MCF 10A (cell line): ENCODE measurements at regions not wholly inside any gene's neighbourhood (a gene's known extent, or its start where the extent isn't known, plus 50 kb on each side); places are given as distances from the start of the nearest gene placed in this dataset.

ENCODE experiments used
- BruUV-seq: library from RNA; stranded (reverse); fragments of 400-500 nt; replicated peaks from 2 replicates; lab custom pipeline; 2021; lab: Mats Ljungman, UMichigan
- CTCF ChIA-PET: fragments of 300-600 bp; sonication (Branson Sonifier 250); formaldehyde crosslinking; extraction: SDS; loops from one replicate; lab custom pipeline; 2021; ENCODE audit warnings: antibody characterized with exemption, inconsistent platforms; lab: Yijun Ruan, JAX
- POLR2A ChIA-PET: fragments of 300-600, 350-650 bp; sonication (Branson Sonifier 250); formaldehyde crosslinking; extraction: SDS; loops from one replicate; lab custom pipeline; 2020; ENCODE audit warnings: antibody characterized with exemption, inconsistent platforms; lab: Yijun Ruan, JAX
- DNase-seq: peaks from one replicate; pipeline ENCODE4 v3.0.0-alpha.2; 2018; ENCODE audit not compliant: unreplicated experiment
- H3K27ac Mint-ChIP-seq: one replicate; pipeline ENCODE4 v1.8.0; 2022; ENCODE audit warnings: mild to moderate bottlenecking, low read depth, mixed read lengths; ENCODE audit not compliant: unreplicated experiment
- H3K27me3 Mint-ChIP-seq: one replicate; pipeline ENCODE4 v1.8.0; 2022; ENCODE audit warnings: mixed read lengths; ENCODE audit not compliant: insufficient read depth, unreplicated experiment
- H3K36me3 Mint-ChIP-seq: one replicate; pipeline ENCODE4 v1.8.0; 2022; ENCODE audit warnings: mild to moderate bottlenecking, moderate library complexity, mixed read lengths; ENCODE audit not compliant: insufficient read depth, unreplicated experiment
- H3K4me1 Mint-ChIP-seq: one replicate; pipeline ENCODE4 v1.8.0; 2022; ENCODE audit warnings: mixed read lengths; ENCODE audit not compliant: insufficient read depth, unreplicated experiment
- H3K4me3 Mint-ChIP-seq: one replicate; pipeline ENCODE4 v1.8.0; 2022; ENCODE audit warnings: mild to moderate bottlenecking, moderate library complexity, mixed read lengths; ENCODE audit not compliant: unreplicated experiment
- H3K9me3 Mint-ChIP-seq: one replicate; pipeline ENCODE4 v1.8.0; 2022; ENCODE audit warnings: mixed read lengths; ENCODE audit not compliant: unreplicated experiment
- CTCF ChIP-seq: fragments of 200-600 bp; IDR thresholded peaks from one replicate; pipeline ENCODE4 v1.8.0; 2022; ENCODE audit warnings: antibody characterized with exemption, mild to moderate bottlenecking; ENCODE audit not compliant: unreplicated experiment
- intact Hi-C: fragments of 100-400 bp; cut with micrococcal nuclease; formaldehyde crosslinking; loops from 2 replicates; pipeline ENCODE4 v1.14.1; 2022

- CTCF ChIA-PET: interaction anchor here (0.7 kb wide), 1 partner anchor 228 kb away, joined by 3 read pairs; no protein-coding TSS in a partner anchor
- no peak for DNase-seq
- Mint-ChIP-seq H3K4me1 (no peaks in the 10 kb centered on the region), H3K27ac (no peak overlapping the region), H3K9me3 (no peaks in the 10 kb centered on the region), H3K4me3 (no peak overlapping the region), H3K36me3 (no peaks in the 10 kb centered on the region), H3K27me3 (no peaks in the 10 kb centered on the region)
- BruUV-seq: no TSS peak
- TF ChIP-seq CTCF: no peak
- POLR2A ChIA-PET: no interaction called here
- intact Hi-C loops: no loop called here
These were observed 113.2 kb downstream of the SOX2 start for GRCh38 chr3:181824961-181825360.

- Mint-ChIP-seq H3K4me1 (no peaks in the 10 kb centered on the region), H3K27ac (no peak overlapping the region), H3K4me3 (no peak overlapping the region), H3K36me3 (no peaks in the 10 kb centered on the region), H3K9me3 (no peaks in the 10 kb centered on the region), H3K27me3 (no peaks in the 10 kb centered on the region)
- ChIA-PET POLR2A (interaction anchor here (1.1 kb wide), 1 partner anchor 18 kb away, joined by 3 read pairs; no protein-coding TSS in a partner anchor), CTCF (interaction anchor here (0.7 kb wide), 1 partner anchor 223 kb away, joined by 3 read pairs; no protein-coding TSS in a partner anchor)
- no TSS peak for BruUV-seq
- no peak for DNase-seq
- intact Hi-C loops: no loop called here
- no peak for TF ChIP-seq CTCF
These were observed 127.6 kb downstream of the SOX2 start for GRCh38 chr3:181839039-181839915.

GRCh38 chr3:181839916-181840297 is 128.2 kb downstream of the SOX2 start:
- CTCF ChIA-PET: no interaction called here
- H3K9me3 Mint-ChIP-seq: no peaks in the 10 kb centered on the region
- H3K27ac Mint-ChIP-seq: no peak overlapping the region
- no peaks in the 10 kb centered on the region for H3K27me3 Mint-ChIP-seq
- no peaks in the 10 kb centered on the region for H3K4me1 Mint-ChIP-seq
- no peaks in the 10 kb centered on the region for H3K36me3 Mint-ChIP-seq
- BruUV-seq: no TSS peak
- intact Hi-C loops: no loop called here
- DNase-seq: no peak
- TF ChIP-seq CTCF: no peak
- no peak overlapping the region for H3K4me3 Mint-ChIP-seq
- POLR2A ChIA-PET: interaction anchor here (1.1 kb wide), 1 partner anchor 19 kb away, joined by 3 read pairs; no protein-coding TSS in a partner anchor

- BruUV-seq: no TSS peak
- no peaks in the 10 kb centered on the region for H3K9me3 Mint-ChIP-seq
- no peak overlapping the region for H3K4me3 Mint-ChIP-seq
- no peak overlapping the region for H3K27ac Mint-ChIP-seq
- CTCF ChIA-PET: interaction anchor here (0.6 kb wide), 1 partner anchor 871 kb away, joined by 3 read pairs; no protein-coding TSS in a partner anchor
- POLR2A ChIA-PET: no interaction called here
- no peaks in the 10 kb centered on the region for H3K36me3 Mint-ChIP-seq
- intact Hi-C loops: no loop called here
- H3K27me3 Mint-ChIP-seq: no peaks in the 10 kb centered on the region
- H3K4me1 Mint-ChIP-seq: no peaks in the 10 kb centered on the region
- no peak for TF ChIP-seq CTCF
- DNase-seq: no peak
These were observed 132.5 kb downstream of the SOX2 start for GRCh38 chr3:181844211-181844610.
